Colonic mucosa (tissue), 4 donors: ENCODE measurements at regions not wholly inside any gene's neighbourhood (a gene's known extent, or its start where the extent isn't known, plus 50 kb on each side); places are given as distances from the start of the nearest gene placed in this dataset.

Source experiments
- DNase-seq: peaks from one replicate; pipeline ENCODE4 v3.0.0-alpha.2; 2020
- H3K27ac ChIP-seq: fragments of 200-600 bp; one replicate; pipeline ENCODE4 v1.8.0; 2021
- H3K27me3 ChIP-seq: fragments of 200-600 bp; one replicate; pipeline ENCODE4 v1.8.0; 2021
- H3K36me3 ChIP-seq: fragments of 200-600 bp; one replicate; pipeline ENCODE4 v1.8.0; 2021
- H3K4me1 ChIP-seq: fragments of 200-600 bp; one replicate; pipeline ENCODE4 v1.8.0; 2021; ENCODE audit warnings: mild to moderate bottlenecking
- H3K4me3 ChIP-seq: fragments of 200-600 bp; one replicate; pipeline ENCODE4 v1.8.0; 2021
- H3K9ac ChIP-seq, 2 donors: one replicate each; pipeline ENCODE4 v1.7.0; 2013; ENCODE audit warnings: control low read depth in 2 of 2, low read depth in 2 of 2, low read length in 2 of 2
- H3K9me3 ChIP-seq: fragments of 200-600 bp; one replicate; pipeline ENCODE4 v1.8.0; 2021
- intact Hi-C: fragments of 100-400 bp; cut with DNase I; formaldehyde crosslinking; loops from one replicate; pipeline ENCODE4 v1.14.1; 2022
- TF ChIP-seq, protein P1 (sequence below): fragments of 200-600 bp; IDR thresholded peaks from one replicate; pipeline ENCODE4 v1.8.0; 2022; ENCODE audit warnings: antibody characterized with exemption, mild to moderate bottlenecking
- donor health status: healthy.
- donor health status: DM: no; HTN: no; CAD: no.
- donor health status: DM: no; HTN: no; CAD: no.

DNA sequence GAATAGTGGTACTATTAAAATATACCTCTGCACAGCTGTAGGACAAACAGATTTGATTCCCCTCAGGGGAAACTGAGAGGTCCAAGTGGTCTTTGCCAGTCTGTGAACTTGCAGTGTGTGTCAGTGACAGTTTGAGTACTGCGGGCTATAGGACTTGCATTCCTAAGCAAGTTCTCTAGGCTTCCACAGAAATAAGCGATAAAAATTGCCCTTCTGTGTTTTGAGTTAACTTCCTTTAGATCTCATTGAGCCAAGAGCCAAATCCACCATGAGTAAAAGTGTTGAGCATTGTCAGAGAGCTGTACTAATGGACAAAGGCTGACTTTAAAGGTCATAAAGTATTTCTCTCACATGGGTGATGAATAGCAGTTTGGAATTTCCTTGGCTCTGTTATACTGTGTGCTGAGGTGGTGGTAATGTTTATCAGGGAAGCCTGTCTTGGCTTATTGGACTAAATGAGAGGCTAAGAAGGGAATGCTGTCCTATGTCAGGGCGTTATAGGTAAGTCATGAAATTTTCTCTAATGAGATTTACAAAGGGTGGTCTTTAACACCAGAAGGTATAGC, 122.6 kb upstream of the MAP3K7 start:
- Histone ChIP-seq H3K36me3 (no peaks in the 10 kb centered on the region), H3K9me3 (no peaks in the 10 kb centered on the region), H3K4me3 (no peak overlapping the region), H3K27me3 (no peaks in the 10 kb centered on the region), H3K4me1 (no peaks in the 10 kb centered on the region), H3K9ac (no peak overlapping the region), H3K27ac (no peak overlapping the region)
- TF ChIP-seq, protein P1, sequence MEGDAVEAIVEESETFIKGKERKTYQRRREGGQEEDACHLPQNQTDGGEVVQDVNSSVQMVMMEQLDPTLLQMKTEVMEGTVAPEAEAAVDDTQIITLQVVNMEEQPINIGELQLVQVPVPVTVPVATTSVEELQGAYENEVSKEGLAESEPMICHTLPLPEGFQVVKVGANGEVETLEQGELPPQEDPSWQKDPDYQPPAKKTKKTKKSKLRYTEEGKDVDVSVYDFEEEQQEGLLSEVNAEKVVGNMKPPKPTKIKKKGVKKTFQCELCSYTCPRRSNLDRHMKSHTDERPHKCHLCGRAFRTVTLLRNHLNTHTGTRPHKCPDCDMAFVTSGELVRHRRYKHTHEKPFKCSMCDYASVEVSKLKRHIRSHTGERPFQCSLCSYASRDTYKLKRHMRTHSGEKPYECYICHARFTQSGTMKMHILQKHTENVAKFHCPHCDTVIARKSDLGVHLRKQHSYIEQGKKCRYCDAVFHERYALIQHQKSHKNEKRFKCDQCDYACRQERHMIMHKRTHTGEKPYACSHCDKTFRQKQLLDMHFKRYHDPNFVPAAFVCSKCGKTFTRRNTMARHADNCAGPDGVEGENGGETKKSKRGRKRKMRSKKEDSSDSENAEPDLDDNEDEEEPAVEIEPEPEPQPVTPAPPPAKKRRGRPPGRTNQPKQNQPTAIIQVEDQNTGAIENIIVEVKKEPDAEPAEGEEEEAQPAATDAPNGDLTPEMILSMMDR: no peak
- no peak for DNase-seq
- intact Hi-C loops: no loop called here

DNA sequence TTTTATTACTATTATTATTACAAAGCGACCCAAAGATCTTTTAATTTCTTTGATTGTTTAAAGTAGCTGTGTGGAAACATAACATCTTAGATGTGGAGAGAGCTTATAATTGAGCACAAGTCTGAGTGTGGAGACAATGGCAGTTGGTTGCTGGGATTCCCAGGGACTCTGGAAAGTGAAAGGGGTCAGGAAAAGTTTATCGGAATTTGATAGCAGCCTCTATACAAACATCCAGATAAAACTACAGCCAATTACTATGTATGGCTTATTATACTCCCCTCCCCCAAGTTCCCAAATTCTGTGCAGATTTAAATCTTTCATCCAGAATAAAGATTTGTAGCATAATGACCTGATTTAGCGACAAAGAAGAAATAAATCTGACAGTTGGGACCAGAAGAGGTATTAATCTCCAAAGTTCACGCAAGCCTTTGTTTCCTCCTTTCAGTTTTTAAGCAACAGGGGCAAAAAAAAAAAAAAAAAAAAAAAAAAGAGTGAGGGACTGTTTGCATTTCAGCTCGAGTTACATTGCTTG, 121.4 kb upstream of the MAP3K7 start:
- no peaks in the 10 kb centered on the region for H3K9me3 ChIP-seq
- no peaks in the 10 kb centered on the region for H3K27me3 ChIP-seq
- no peaks in the 10 kb centered on the region for H3K4me1 ChIP-seq
- intact Hi-C loops: no loop called here
- TF ChIP-seq, protein P1: no peak
- no peaks in the 10 kb centered on the region for H3K36me3 ChIP-seq
- no peak overlapping the region for H3K27ac ChIP-seq
- H3K9ac ChIP-seq: no peak overlapping the region
- no peak overlapping the region for H3K4me3 ChIP-seq
- DNase-seq: no peak

DNA sequence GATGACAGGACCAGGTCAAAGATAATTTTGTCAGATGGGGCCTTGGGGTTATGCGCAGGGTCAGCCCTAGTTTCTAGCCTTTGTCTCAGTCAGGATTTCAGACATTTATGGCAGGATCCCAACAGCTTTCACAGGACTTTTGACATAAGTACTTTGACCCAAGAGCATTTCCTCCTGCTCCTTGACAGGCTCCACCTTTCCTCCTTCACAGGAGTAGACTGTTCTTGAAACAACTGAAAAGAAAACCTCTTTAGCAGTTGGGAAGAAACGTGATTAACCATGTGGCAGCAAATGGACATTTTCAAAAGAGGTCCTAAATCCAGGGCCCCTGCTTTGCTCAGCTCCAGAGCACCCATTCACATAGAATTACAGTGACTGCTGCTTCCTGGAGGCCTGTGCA, 120.4 kb upstream of the MAP3K7 start:
- Histone ChIP-seq H3K27me3 (no peaks in the 10 kb centered on the region), H3K36me3 (no peaks in the 10 kb centered on the region), H3K27ac (no peak overlapping the region), H3K4me1 (no peaks in the 10 kb centered on the region), H3K4me3 (no peak overlapping the region), H3K9ac (no peak overlapping the region), H3K9me3 (no peaks in the 10 kb centered on the region)
- TF ChIP-seq, protein P1: no peak
- DNase-seq: no peak
- intact Hi-C loops: no loop called here

DNA sequence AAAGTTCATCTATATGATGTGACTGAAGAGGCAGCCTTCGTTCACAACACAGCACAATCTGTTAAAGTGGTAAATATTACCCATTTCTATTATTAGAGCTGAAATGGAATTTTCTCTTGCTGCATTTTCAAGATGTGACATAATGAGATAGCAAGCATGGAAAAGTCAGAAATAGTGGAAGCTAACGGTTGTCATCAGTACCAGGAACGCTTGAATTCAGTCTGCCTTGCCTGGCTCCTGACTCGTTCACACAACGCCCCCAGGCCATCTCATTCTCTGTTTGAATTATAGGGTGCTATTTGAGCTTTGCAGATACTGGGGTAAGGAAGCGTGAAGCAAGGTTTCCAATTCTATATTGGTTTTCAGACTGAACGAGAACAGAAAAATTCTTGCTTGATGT, 116.5 kb upstream of the MAP3K7 start:
- no peaks in the 10 kb centered on the region for H3K9me3 ChIP-seq
- no peak overlapping the region for H3K9ac ChIP-seq
- intact Hi-C loops: no loop called here
- H3K4me1 ChIP-seq: no peaks in the 10 kb centered on the region
- H3K36me3 ChIP-seq: no peaks in the 10 kb centered on the region
- DNase-seq: no peak
- no peak overlapping the region for H3K4me3 ChIP-seq
- H3K27me3 ChIP-seq: no peaks in the 10 kb centered on the region
- no peak overlapping the region for H3K27ac ChIP-seq
- TF ChIP-seq, protein P1: no peak

DNA sequence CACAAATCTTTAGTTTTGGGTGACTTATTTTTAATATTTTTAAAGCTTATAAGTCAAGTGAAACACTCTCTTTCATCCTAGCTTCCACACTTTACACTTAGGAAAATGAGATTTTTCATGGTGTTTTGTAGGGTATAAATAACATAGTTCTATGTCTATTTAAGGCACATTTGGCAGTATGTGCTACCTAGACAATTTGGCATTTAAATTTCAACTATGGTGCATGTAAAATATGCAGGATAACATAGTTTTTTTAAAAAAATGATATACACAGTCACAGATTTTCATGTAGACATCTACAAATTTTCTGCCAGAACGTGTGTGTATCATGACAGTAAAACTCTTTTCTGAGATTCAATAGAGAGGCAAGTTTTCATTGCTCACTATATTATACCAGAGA, 115.1 kb upstream of the MAP3K7 start:
- TF ChIP-seq, protein P1: no peak

More for the DNA sequence above, 115.1 kb upstream of the MAP3K7 start:
- Histone ChIP-seq H3K4me3 (no peak overlapping the region), H3K27me3 (no peaks in the 10 kb centered on the region), H3K9ac (no peak overlapping the region), H3K9me3 (no peaks in the 10 kb centered on the region), H3K36me3 (no peaks in the 10 kb centered on the region), H3K4me1 (no peaks in the 10 kb centered on the region), H3K27ac (no peak overlapping the region)
- intact Hi-C loops: no loop called here
- DNase-seq: no peak
